Caco-2 (cell line): ENCODE measurements at regions not wholly inside any gene's neighbourhood (a gene's known extent, or its start where the extent isn't known, plus 50 kb on each side); places are given as distances from the start of the nearest gene placed in this dataset.

Experiments
- BruUV-seq: library from RNA; stranded (reverse); fragments of 400-500 nt; replicated peaks from 2 replicates; lab custom pipeline; 2021; lab: Mats Ljungman, UMichigan
- CTCF ChIA-PET: fragments of 300-600 bp; sonication (Branson Sonifier 250); formaldehyde crosslinking; loops from one replicate; lab custom pipeline; 2022; ENCODE audit warnings: antibody characterized with exemption; lab: Charles Lee
- POLR2A ChIA-PET: fragments of 300-600 bp; sonication (Branson Sonifier 250); formaldehyde crosslinking; loops from one replicate; lab custom pipeline; 2022; ENCODE audit warnings: antibody characterized with exemption; lab: Charles Lee
- DNase-seq, 2 experiments: peaks; one replicate each; pipeline versions ENCODE4 v3.0.0 to v3.0.0-alpha.2; 2020 to 2022
- H3K27me3 ChIP-seq: replicated peaks from 2 replicates; pipeline ENCODE4 v1.6.0; 2011; ENCODE audit warnings: low read length; ENCODE audit not compliant: control insufficient read depth, insufficient read depth
- H3K36me3 ChIP-seq: 2 replicates; pipeline ENCODE4 v1.5.1; 2011; ENCODE audit warnings: low read length; ENCODE audit not compliant: control insufficient read depth, insufficient read depth
- H3K4me1 ChIP-seq: fragments of 250-450 bp; sonication (Bioruptor Pico); 2 replicates; pipeline ENCODE4 v1.5.1; 2020; ENCODE audit warnings: mild to moderate bottlenecking
- H3K4me3 ChIP-seq: 2 replicates; pipeline ENCODE4 v1.5.1; 2011; ENCODE audit warnings: low read depth, mild to moderate bottlenecking, control low read depth, low read length
- H3K9me3 ChIP-seq: fragments of 250-450 bp; sonication (Bioruptor Pico); 2 replicates; pipeline ENCODE4 v1.5.1; 2020; ENCODE audit warnings: mild to moderate bottlenecking, moderate library complexity
- H3K27ac Mint-ChIP-seq: one replicate; pipeline ENCODE4 v1.8.0; 2022; ENCODE audit warnings: mixed read lengths; ENCODE audit not compliant: unreplicated experiment
- H3K27me3 Mint-ChIP-seq: one replicate; pipeline ENCODE4 v1.8.0; 2022; ENCODE audit warnings: mixed read lengths; ENCODE audit not compliant: insufficient read depth, unreplicated experiment
- H3K36me3 Mint-ChIP-seq: one replicate; pipeline ENCODE4 v1.8.0; 2022; ENCODE audit warnings: mild to moderate bottlenecking, mixed read lengths; ENCODE audit not compliant: insufficient read depth, unreplicated experiment
- H3K4me1 Mint-ChIP-seq: one replicate; pipeline ENCODE4 v1.8.0; 2022; ENCODE audit warnings: low read depth, mixed read lengths; ENCODE audit not compliant: unreplicated experiment
- H3K4me3 Mint-ChIP-seq: one replicate; pipeline ENCODE4 v1.8.0; 2022; ENCODE audit warnings: mild to moderate bottlenecking, moderate library complexity, mixed read lengths; ENCODE audit not compliant: unreplicated experiment
- H3K9me3 Mint-ChIP-seq: one replicate; pipeline ENCODE4 v1.8.0; 2022; ENCODE audit warnings: mixed read lengths; ENCODE audit not compliant: unreplicated experiment
- CTCF ChIP-seq, 2 experiments: fragments of 200-600 bp in 1 of 2; IDR thresholded peaks; 1 replicate in 1 of 2; 2 replicates in 1 of 2; pipeline versions ENCODE4 v1.5.1 to v1.8.0; 2011 to 2022; ENCODE audit warnings: antibody characterized with exemption in 1 of 2, control low read depth in 1 of 2, inconsistent platforms in 1 of 2, low read depth in 1 of 2, low read length in 1 of 2, mild to moderate bottlenecking in 1 of 2, moderate library complexity in 1 of 2; ENCODE audit not compliant: insufficient read depth in 1 of 2, severe bottlenecking in 1 of 2, unreplicated experiment in 1 of 2
- intact Hi-C: fragments of 100-400 bp; cut with micrococcal nuclease; formaldehyde crosslinking; loops from one replicate; pipeline ENCODE4 v1.10.0; 2022; ENCODE audit not compliant: unreplicated experiment

GRCh38 chr13:59259165-59260000 lies 904.3 kb downstream of the DIAPH3 start:
- H3K9me3 ChIP-seq: no peaks in the 10 kb centered on the region
- H3K27me3 ChIP-seq: no peaks in the 10 kb centered on the region
- no peak for TF ChIP-seq CTCF (IDR thresholded peaks at IDR 0.05; ENCODE audit: insufficient read depth in 1 of 2, low read depth in 1 of 2, low read length in 1 of 2, severe bottlenecking in 1 of 2, unreplicated experiment in 1 of 2)
- intact Hi-C loops: no loop called here
- no peaks in the 10 kb centered on the region for H3K4me1 ChIP-seq
- Mint-ChIP-seq H3K27me3 (peaks cover 8% of the 10 kb centered on the region), H3K36me3 (no peaks in the 10 kb centered on the region), H3K4me3 (no peak overlapping the region), H3K9me3 (no peaks in the 10 kb centered on the region), H3K4me1 (no peaks in the 10 kb centered on the region), H3K27ac (no peak overlapping the region)
- BruUV-seq: no TSS peak
- ChIA-PET POLR2A (no interaction called here), CTCF (no interaction called here)
- DNase-seq: no peak
- no peaks in the 10 kb centered on the region for H3K36me3 ChIP-seq
- H3K4me3 ChIP-seq: no peak overlapping the region

DNA sequence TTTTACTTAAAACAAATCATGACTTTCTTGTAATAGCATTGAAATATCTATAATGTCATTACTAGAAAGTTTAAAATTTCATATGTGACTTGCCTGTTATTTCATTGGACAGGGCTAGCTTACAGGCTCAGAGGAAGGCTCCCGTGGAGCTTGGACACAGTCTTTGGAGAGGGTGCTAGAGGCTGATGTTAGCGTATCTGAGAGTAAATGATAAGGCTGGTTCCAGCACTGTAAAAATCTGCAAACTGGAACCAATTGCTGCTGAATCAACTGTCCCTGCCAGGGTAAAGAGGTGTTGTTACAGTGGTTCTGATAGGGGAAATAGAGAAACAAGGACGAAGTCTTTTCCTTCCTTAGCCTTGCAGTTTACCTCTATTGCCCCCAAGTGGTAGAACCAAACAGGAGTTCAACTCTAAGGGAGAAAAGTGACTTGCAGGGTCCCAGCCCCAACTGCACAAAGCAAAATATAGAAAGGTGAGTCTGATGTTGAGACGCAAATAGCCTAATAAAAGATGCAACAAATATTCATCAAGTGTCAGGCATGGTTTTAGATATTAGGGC lies 901.7 kb downstream of the DIAPH3 start:
- H3K27me3 Mint-ChIP-seq: no peaks in the 10 kb centered on the region
- H3K4me1 ChIP-seq: 0 out of 2 replicates have a peak, but pooled peaks cover 6% of the 10 kb centered on the region
- H3K4me3 Mint-ChIP-seq: no peak overlapping the region
- H3K27me3 ChIP-seq: no peaks in the 10 kb centered on the region
- no peaks in the 10 kb centered on the region for H3K9me3 Mint-ChIP-seq
- no peaks in the 10 kb centered on the region for H3K36me3 ChIP-seq
- H3K4me3 ChIP-seq: no peak overlapping the region
- H3K4me1 Mint-ChIP-seq: peaks cover 6% of the 10 kb centered on the region
- CTCF ChIA-PET: no interaction called here
- peak in 1 of 2 experiments; percentile 17 for DNase-seq
- POLR2A ChIA-PET: no interaction called here
- BruUV-seq: no TSS peak
- peak; percentile 24 to 39 for TF ChIP-seq CTCF (IDR thresholded peaks at IDR 0.05; ENCODE audit: insufficient read depth in 1 of 2, low read depth in 1 of 2, low read length in 1 of 2, severe bottlenecking in 1 of 2, unreplicated experiment in 1 of 2)
- intact Hi-C loops: no loop called here
- H3K9me3 ChIP-seq: no peaks in the 10 kb centered on the region
- H3K27ac Mint-ChIP-seq: no peak overlapping the region
- no peaks in the 10 kb centered on the region for H3K36me3 Mint-ChIP-seq

DNA sequence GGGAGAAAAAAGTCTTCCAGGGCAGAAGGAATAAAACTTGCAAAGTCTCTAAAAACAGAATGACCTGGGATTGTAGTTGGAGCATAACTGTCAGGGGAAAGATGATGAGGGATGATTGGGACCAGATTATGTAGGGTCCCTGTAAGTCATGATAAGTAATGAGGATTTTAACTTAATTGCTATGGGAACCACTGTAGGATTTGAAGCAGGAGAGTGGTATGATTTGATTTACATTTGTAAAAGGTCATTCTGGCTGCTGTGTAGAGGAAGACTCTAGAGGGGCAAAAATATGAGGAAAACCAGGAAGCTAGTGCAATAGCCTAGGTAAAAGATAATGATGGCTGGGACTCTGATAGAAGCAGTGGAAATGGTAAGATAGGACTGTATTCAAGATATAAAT lies 900.2 kb downstream of the DIAPH3 start:
- no peak for TF ChIP-seq CTCF (IDR thresholded peaks at IDR 0.05; ENCODE audit: insufficient read depth in 1 of 2, low read depth in 1 of 2, low read length in 1 of 2, severe bottlenecking in 1 of 2, unreplicated experiment in 1 of 2)
- DNase-seq: no peak
- Mint-ChIP-seq H3K4me1 (peaks cover 6% of the 10 kb centered on the region), H3K9me3 (no peaks in the 10 kb centered on the region), H3K4me3 (no peak overlapping the region), H3K27me3 (peaks cover 3% of the 10 kb centered on the region), H3K27ac (no peak overlapping the region), H3K36me3 (no peaks in the 10 kb centered on the region)
- BruUV-seq: no TSS peak
- no peaks in the 10 kb centered on the region for H3K27me3 ChIP-seq
- ChIA-PET CTCF (no interaction called here), POLR2A (no interaction called here)
- intact Hi-C loops: no loop called here
- no peaks in the 10 kb centered on the region for H3K9me3 ChIP-seq
- H3K4me1 ChIP-seq: 0 out of 2 replicates have a peak, but pooled peaks cover 6% of the 10 kb centered on the region
- H3K4me3 ChIP-seq: no peak overlapping the region
- H3K36me3 ChIP-seq: no peaks in the 10 kb centered on the region
